B cell (primary cell): ENCODE measurements at regions not wholly inside any gene's neighbourhood (a gene's known extent, or its start where the extent isn't known, plus 50 kb on each side); places are given as distances from the start of the nearest gene placed in this dataset.

ENCODE experiments used
- ATAC-seq: fragments of 200-7000 bp; cut with Tn5 transposase; one replicate; pipeline ENCODE4 v1.10.0; 2021; ENCODE audit warnings: low read depth, mild to moderate bottlenecking, moderate number of reproducible peaks, moderate library complexity
- CTCF ChIA-PET: fragments of 350-600 bp; sonication (Branson Sonifier 250); formaldehyde crosslinking; loops from one replicate; lab custom pipeline; 2021; ENCODE audit warnings: antibody characterized with exemption, inconsistent platforms; lab: Charles Lee
- POLR2A ChIA-PET: fragments of 350-600 bp; sonication (Branson Sonifier 250); formaldehyde crosslinking; loops from one replicate; lab custom pipeline; 2021; ENCODE audit warnings: antibody characterized with exemption; lab: Charles Lee
- DNase-seq: peaks from one replicate; pipeline ENCODE4 v3.0.0; 2013
- H2AFZ ChIP-seq: 2 replicates; pipeline ENCODE4 v1.6.1; 2012; ENCODE audit warnings: mild to moderate bottlenecking, low read depth, low read length; ENCODE audit not compliant: insufficient read depth, poor library complexity, severe bottlenecking
- H3K27ac ChIP-seq, 2 donors: 1 replicate in 1 of 2; 2 replicates in 1 of 2; pipeline ENCODE4 v1.5.1; 2012 to 2013; ENCODE audit warnings: low read length in 2 of 2, mild to moderate bottlenecking in 2 of 2, moderate library complexity in 1 of 2
- H3K27me3 ChIP-seq, 4 experiments: fragments of 200-600 bp in 1 of 4; sonication (generic) in 1 of 4; replicated peaks in 1 of 4; 1 replicate in 2 of 4; 2 replicates in 2 of 4; pipeline versions ENCODE4 v1.6.1 to v1.7.0; 2013 to 2016; ENCODE audit warnings: low read length in 3 of 4, mild to moderate bottlenecking in 2 of 4, mixed read lengths in 1 of 4, moderate library complexity in 1 of 4; ENCODE audit not compliant: insufficient read depth in 4 of 4, control insufficient read depth in 3 of 4; ENCODE audit errors: control extremely low read depth in 1 of 4
- H3K36me3 ChIP-seq, 2 experiments: replicated peaks in 1 of 2; 1 replicate in 1 of 2; 2 replicates in 1 of 2; pipeline versions ENCODE4 v1.6.1 to v1.7.1; 2013; ENCODE audit warnings: low read length in 1 of 2; ENCODE audit not compliant: insufficient read depth in 2 of 2, control insufficient read depth in 1 of 2; ENCODE audit errors: control extremely low read depth in 1 of 2, extremely low read depth in 1 of 2
- H3K4me1 ChIP-seq, 2 donors: fragments of 200-600 bp in 1 of 2; sonication (generic) in 1 of 2; 1 replicate in 1 of 2; 2 replicates in 1 of 2; pipeline versions ENCODE4 v1.5.1 to v1.6.1; 2013 to 2017; ENCODE audit warnings: low read length in 2 of 2; ENCODE audit not compliant: control insufficient read depth in 2 of 2, insufficient read depth in 2 of 2
- H3K4me2 ChIP-seq: replicated peaks from 2 replicates; pipeline ENCODE3; 2012; ENCODE audit warnings: mild to moderate bottlenecking, low read depth, low read length; ENCODE audit not compliant: poor library complexity, severe bottlenecking
- H3K4me3 ChIP-seq, 5 experiments: fragments of 200-600 bp in 1 of 5; sonication (generic) in 1 of 5; 1 replicate in 3 of 5; 2 replicates in 2 of 5; pipeline versions ENCODE4 v1.5.1 to v1.7.0; 2011 to 2016; ENCODE audit warnings: low read length in 4 of 5, mild to moderate bottlenecking in 4 of 5, low read depth in 2 of 5, control low read depth in 1 of 5, moderate library complexity in 1 of 5; ENCODE audit not compliant: insufficient read depth in 1 of 5; ENCODE audit errors: control extremely low read depth in 1 of 5, extremely low read depth in 1 of 5
- H3K79me2 ChIP-seq: fragments of 200-600 bp; sonication (generic); one replicate; pipeline ENCODE4 v1.6.0; 2016; ENCODE audit warnings: low read length; ENCODE audit not compliant: control insufficient read depth, insufficient read depth
- H3K9ac ChIP-seq: fragments of 200-600 bp; sonication (generic); 2 replicates; pipeline ENCODE4 v1.6.1; 2017; ENCODE audit warnings: mild to moderate bottlenecking, low read length, moderate library complexity
- H3K9me3 ChIP-seq, 3 donors: one replicate each; pipeline versions ENCODE4 v1.6.1 to v1.7.1; 2013; ENCODE audit warnings: low read length in 2 of 3; ENCODE audit not compliant: control insufficient read depth in 2 of 3, insufficient read depth in 1 of 3; ENCODE audit errors: control extremely low read depth in 1 of 3
- H4K20me1 ChIP-seq: 2 replicates; pipeline ENCODE4 v1.6.0; 2012; ENCODE audit warnings: mild to moderate bottlenecking, low read length; ENCODE audit not compliant: insufficient read depth, control insufficient read depth, poor library complexity, severe bottlenecking
- H3K27ac Mint-ChIP-seq: one replicate; pipeline ENCODE4 v1.8.0; 2021; ENCODE audit warnings: mixed read lengths
- H3K27me3 Mint-ChIP-seq: one replicate; pipeline ENCODE4 v1.8.0; 2021; ENCODE audit warnings: mixed read lengths
- H3K4me1 Mint-ChIP-seq: one replicate; pipeline ENCODE4 v1.8.0; 2021; ENCODE audit warnings: mixed read lengths
- H3K4me3 Mint-ChIP-seq: one replicate; pipeline ENCODE4 v1.8.0; 2021; ENCODE audit warnings: mixed read lengths
- H3K9me3 Mint-ChIP-seq: one replicate; pipeline ENCODE4 v1.8.0; 2022; ENCODE audit warnings: mixed read lengths; ENCODE audit not compliant: insufficient read depth
- CTCF ChIP-seq: fragments of 200-600 bp; IDR thresholded peaks from one replicate; pipeline ENCODE4 v1.8.0; 2022; ENCODE audit warnings: antibody characterized with exemption, mild to moderate bottlenecking
- EZH2 ChIP-seq: IDR thresholded peaks from 2 replicates; pipeline ENCODE4 v1.6.1; 2012; ENCODE audit warnings: borderline replicate concordance, low read depth, mild to moderate bottlenecking, moderate library complexity, low read length; ENCODE audit not compliant: insufficient read depth, poor library complexity, severe bottlenecking
- WGBS: methylation state at CpG from one replicate; pipeline ENCODE4 v1.1.5; 2013; ENCODE audit warnings: missing lambda C conversion rate; ENCODE audit not compliant: insufficient coverage; 5-methylcytosine and 5-hydroxymethylcytosine counted together
- intact Hi-C: fragments of 100-400 bp; cut with micrococcal nuclease; formaldehyde crosslinking; loops from one replicate; pipeline ENCODE4 v1.10.0; 2022

GRCh38 chr14:101367421-101368261 is 193.7 kb upstream of the DIO3 start:
- intact Hi-C loops = no loop called here
- WGBS = 84% methylated on average over 18 of the region's 23 CpGs
- Histone ChIP-seq H3K9ac (no peak overlapping the region), H3K4me1 (peaks cover 7 to 11% of the 10 kb centered on the region in 2 donors), H4K20me1 (no peaks in the 10 kb centered on the region), H3K36me3 (no peaks in the 10 kb centered on the region), H3K79me2 (no peaks in the 10 kb centered on the region), H3K27ac (no peak overlapping the region), H2AFZ (no peak overlapping the region), H3K4me2 (no peak overlapping the region), H3K9me3 (peaks cover 0 to 28% (median 0%) of the 10 kb centered on the region in 3 donors), H3K4me3 (no peak overlapping the region), H3K27me3 (peaks cover 0 to 2% (median 0%) of the 10 kb centered on the region in 4 experiments)
- Mint-ChIP-seq H3K27ac (no peak overlapping the region), H3K4me1 (peaks cover 13% of the 10 kb centered on the region), H3K27me3 (peaks cover 8% of the 10 kb centered on the region), H3K9me3 (no peaks in the 10 kb centered on the region), H3K4me3 (no peak overlapping the region)
- ChIA-PET CTCF (no interaction called here), POLR2A (no interaction called here)
- no peak for TF ChIP-seq CTCF
- no peak for TF ChIP-seq EZH2
- ATAC-seq = no peak
- no peak for DNase-seq

- Histone ChIP-seq H3K4me1 (peaks cover 0 to 7% of the 10 kb centered on the region in 2 donors), H3K27me3 (peaks cover 0 to 2% (median under 1%) of the 10 kb centered on the region in 4 experiments), H3K4me2 (no peak overlapping the region), H3K9ac (no peak overlapping the region), H3K79me2 (no peaks in the 10 kb centered on the region), H2AFZ (no peak overlapping the region), H3K9me3 (peaks cover 0 to 23% (median 0%) of the 10 kb centered on the region in 3 donors), H3K27ac (no peak overlapping the region), H3K4me3 (no peak overlapping the region), H4K20me1 (no peaks in the 10 kb centered on the region), H3K36me3 (no peaks in the 10 kb centered on the region)
- no peak overlapping the region for H3K4me3 Mint-ChIP-seq
- POLR2A ChIA-PET = no interaction called here
- intact Hi-C loops = no loop called here
- H3K27ac Mint-ChIP-seq = no peak overlapping the region
- no peaks in the 10 kb centered on the region for H3K27me3 Mint-ChIP-seq
- H3K4me1 Mint-ChIP-seq = peaks cover 4% of the 10 kb centered on the region
- DNase-seq (no peak), ATAC-seq (no peak)
- no peaks in the 10 kb centered on the region for H3K9me3 Mint-ChIP-seq
- TF ChIP-seq EZH2 = no peak
- TF ChIP-seq CTCF = no peak
- CTCF ChIA-PET = no interaction called here
- 80% methylated on average over 1 of the region's 6 CpGs for WGBS
Observed at GRCh38 chr14:101368629-101369028, 192.7 kb upstream of the DIO3 start.
